Stimulated activated CD8-positive, alpha-beta memory T cell treated with anti-CD3 and anti-CD28 coated beads, Interleukin-2, amount 100 ng/mL, for 48 hours (primary cell): ENCODE measurements at regions not wholly inside any gene's neighbourhood (a gene's known extent, or its start where the extent isn't known, plus 50 kb on each side); places are given as distances from the start of the nearest gene placed in this dataset.
A peak's percentile ranks its signal among the peaks of the same experiment; 100 is the strongest.

Source experiments
- DNase-seq, 2 donors: peaks; one replicate each; pipeline ENCODE4 v3.0.0-alpha.2; 2020; ENCODE audit warnings: low read depth in 2 of 2

DNA sequence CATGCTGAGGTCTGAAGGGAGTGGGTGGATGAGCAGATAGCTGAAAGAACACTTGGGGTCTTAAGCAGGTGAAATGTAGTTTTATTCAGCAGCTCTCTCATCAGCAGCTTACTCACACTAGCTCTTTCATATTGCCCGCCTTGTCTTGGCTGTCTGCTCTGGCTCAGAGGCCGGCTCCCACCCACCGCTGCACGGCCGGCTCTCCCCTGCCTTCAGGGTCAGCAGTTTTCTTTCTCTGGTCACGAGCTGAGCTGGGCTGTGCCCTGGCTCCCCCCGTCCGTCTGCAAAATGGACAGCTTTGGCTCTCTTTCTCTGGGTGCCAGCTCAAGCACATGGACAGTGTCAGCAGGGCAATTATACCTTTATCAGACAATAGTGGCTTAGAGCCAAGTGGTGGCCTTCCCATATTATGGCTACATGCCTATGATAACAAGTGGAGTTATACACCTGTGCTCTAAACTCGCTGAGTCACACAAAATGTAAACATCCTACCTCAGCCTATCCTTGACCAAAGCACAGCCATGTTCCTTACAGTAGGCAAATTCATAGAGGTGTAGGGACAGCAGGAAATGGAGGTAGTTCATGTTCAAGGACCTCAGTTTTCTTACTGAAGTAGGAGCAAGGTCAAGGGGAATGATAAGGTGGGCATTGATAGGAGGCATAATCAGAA, 224.8 kb downstream of the SOCS6 start:
- no peak for DNase-seq

DNA sequence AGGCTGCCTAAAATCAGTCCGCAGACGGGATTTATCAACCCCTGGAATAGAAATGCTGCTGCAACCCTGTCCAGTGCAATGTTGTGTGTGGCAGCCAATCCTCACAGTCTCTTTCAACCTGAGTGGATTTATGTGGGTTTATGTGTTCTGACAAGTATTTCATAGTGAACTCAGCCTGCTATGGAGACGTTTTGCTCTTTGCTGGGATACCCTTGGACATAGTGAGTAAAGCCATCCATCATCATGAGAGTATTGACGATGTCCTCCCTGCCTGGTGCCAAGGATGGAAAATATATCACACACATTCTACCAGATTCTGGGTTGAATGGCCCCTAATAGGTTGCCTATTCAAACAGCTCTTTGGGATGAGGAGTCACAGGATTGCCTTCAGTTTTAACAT, 219.1 kb downstream of the SOCS6 start:
- no peak for DNase-seq

DNA sequence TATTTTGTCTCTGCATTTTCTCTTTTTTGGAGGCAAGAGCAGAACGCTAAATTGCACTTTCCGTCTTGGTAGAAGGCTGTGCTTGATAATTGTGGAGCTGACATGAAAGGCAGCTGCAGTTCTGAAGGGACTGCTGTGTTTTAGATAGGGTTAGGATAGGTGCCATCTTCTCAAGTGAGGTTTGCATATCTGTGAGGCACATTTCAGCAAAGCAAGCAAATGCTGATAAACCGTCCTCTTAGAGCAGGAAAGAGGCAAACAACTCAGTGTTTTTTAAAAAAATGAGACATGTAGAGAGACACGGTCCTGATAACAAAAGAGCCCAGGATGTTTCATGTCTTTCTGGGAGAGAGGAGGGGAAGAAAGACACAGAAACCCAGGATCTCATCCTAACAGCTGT, 217.7 kb downstream of the SOCS6 start:
- no peak for DNase-seq

DNA sequence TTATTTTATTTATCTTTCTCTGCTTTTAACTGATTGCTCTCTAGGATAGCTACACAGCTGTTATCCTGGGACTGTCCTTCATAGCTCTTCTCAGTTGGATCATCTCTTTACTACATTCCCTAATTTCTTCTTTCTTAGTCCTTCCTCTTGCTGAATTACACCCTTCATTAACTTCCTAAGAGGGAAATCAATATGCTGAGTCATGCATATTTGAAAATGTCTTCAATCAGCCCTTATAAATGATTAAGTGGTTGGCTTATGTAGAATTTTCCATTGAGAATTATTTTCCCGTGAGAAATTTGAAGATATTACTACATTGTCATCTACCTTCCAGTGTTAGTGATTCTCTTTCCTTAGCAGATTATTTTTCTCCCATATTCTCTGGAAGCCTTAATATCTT, 214.2 kb downstream of the SOCS6 start:
- DNase-seq = no peak

DNA sequence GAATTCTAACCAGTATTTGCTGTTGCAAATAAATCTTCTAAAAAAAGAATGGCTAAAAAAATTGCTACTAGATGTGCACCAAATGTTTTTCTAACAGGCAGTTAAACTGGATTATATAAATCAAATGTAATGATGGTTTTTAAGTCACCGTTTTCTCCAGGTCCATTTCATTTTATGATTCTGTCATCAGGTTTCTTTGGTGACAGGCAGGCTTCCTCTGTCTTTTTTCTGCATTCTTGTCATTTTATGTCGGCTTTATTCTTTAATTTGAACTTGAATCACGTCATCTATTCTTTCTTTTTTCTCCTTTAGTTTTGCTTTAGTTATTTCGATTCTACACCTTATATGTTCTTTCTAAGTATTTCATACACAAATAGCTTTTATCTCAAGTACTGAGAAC, 212.5 kb downstream of the SOCS6 start:
- DNase-seq = no peak

DNA sequence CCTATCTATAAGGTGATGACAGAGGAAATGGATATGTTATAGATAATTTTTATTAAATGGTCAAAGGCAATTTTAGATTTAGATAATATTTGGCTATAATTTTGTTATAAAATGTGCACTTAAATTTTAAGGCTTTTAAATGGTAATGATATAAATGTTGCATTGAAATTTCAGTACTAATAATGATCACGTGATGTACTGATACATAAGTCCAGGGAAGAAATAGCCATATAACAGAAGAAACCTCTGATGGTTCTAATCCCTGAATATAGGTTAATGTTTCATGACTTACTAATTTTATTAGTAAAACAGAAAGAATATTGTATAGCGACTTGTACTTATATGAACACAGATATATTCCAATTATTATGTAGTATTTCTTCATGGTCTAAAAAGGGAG, 211.9 kb downstream of the SOCS6 start:
- no peak for DNase-seq

DNA sequence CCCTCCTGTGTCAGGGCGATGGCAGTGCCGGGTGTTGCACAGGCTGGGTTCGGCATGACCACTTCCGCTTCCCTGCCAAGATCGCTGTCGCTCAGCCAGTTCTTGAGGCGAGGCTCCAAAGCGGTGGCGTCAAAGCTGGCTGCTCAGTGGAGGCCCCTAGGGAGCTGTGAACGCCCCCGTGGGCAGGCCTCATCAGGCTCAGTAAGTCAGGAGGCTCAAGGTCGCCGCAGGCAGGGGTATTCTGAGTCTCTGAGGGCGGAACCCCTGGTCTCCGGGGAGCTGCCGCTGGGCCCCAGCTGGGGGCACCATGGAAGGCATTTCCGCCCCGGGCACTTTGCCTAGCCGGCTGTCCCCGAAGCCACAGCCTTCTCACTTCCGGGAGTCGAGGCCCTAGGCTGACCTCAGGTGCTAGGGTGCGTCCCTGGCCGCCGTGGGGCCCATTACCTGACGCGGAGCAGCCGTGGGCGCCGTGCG, 210.4 kb downstream of the SOCS6 start:
- DNase-seq = no peak

DNA sequence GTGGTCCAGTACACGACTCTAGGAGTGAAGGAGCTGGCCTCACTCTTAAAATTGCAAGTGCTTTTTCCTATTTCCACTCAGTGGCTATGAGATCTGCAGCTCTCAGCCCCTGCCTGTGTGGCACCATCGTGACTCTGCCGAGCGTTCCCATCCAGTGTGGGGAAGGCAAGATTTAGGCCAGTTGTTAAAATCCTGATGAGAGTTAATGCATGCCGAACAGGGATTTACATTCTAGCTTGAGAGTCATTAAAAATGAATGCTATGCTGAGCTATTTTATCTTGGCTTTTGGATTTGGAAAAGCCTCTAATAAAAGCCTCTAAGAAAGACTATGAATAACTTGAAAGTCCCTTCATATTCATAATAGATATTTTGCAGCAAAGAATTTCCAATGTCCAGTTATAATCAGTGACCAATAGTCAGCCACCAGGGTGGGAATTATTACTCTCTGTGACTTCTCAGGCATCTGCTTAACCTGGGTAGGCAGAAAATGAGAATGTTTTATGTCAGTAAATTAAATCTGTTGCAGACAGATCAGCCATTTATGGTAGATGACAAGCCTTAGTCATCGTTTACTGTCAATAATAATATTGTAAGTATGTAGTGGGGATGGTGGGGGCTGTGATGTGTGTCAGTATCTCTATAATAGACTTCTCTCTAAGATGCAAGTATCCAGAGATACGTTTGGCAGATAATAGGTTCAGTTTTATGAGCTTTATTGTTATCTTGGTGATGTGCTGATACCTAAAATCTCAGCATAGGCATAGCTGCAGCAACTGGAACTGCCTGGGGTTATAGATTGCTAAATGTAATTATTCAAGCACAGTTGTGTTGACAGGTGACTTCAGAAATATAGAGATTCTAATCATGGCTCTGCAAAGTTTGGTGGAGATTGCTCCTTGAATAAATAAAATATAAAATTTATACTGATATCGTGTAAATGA, 207.8 kb downstream of the SOCS6 start:
- no peak for DNase-seq

DNA sequence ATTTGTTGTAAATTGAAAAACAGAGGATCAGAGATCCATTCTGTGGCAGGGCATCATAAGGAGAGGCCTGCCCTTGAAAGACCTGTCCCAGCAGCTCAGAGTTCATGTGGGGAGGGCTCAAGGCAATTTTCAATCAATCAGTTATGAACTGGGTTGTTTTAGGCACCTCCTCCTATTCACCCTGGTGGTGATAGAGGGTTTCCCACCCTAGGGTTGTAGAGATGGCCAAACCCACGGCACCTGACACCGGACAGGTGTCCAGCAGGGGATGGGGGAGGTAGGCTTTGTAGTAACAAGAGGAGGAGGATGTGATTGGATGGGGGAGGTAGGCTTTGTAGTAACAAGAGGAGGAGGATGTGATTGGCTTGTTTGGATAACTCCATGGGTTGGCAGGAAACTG, 205.7 kb downstream of the SOCS6 start:
- no peak for DNase-seq

DNA sequence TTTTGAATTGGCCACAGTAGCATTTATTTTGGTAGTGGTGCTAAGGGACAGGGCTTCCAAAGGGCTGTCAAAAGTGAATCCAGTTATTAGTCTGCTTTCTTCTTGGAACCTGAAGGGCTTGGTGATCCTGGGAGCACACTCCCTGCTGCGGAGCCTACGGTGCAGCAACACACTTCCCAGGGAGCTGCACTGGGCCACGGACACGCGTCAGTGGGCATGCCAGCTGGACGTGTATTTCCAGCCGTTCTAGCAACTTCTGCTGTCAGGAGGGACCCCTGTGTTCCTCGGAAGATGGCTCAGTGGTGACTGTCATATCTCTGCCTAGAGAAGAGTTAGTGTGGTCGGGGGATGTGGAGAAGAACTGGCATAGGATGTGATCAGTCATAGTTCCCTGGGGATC, 204.6 kb downstream of the SOCS6 start:
- no peak for DNase-seq

DNA sequence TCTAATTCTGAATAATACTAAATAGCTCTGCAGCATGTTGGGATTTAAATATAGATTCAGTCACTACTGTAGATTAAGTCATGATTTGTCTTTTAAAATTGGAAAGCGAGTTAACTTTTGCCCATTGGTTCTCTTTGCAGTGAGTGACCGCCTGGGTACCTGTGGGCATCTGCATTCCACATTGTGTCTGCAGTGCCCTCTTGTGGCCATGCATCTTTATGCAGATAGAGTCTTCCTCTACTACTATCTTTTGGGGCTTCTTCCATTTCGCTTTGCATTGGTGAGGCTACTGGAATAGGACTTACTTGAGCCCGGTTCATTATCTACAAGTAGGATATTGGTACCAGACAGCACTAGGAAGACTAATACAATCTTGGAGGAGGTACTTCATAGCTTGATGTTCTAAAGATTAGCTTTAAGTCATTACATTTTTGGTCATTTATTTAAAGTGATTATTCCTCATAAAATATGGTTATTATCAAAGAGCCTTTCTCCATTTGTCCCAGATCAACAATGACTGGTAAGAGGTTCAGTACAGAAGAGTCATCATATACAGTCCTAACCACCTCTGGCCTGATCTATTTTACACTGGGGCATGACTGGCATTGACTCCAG, 203.0 kb downstream of the SOCS6 start:
- DNase-seq = peak; percentile 12 to 30

DNA sequence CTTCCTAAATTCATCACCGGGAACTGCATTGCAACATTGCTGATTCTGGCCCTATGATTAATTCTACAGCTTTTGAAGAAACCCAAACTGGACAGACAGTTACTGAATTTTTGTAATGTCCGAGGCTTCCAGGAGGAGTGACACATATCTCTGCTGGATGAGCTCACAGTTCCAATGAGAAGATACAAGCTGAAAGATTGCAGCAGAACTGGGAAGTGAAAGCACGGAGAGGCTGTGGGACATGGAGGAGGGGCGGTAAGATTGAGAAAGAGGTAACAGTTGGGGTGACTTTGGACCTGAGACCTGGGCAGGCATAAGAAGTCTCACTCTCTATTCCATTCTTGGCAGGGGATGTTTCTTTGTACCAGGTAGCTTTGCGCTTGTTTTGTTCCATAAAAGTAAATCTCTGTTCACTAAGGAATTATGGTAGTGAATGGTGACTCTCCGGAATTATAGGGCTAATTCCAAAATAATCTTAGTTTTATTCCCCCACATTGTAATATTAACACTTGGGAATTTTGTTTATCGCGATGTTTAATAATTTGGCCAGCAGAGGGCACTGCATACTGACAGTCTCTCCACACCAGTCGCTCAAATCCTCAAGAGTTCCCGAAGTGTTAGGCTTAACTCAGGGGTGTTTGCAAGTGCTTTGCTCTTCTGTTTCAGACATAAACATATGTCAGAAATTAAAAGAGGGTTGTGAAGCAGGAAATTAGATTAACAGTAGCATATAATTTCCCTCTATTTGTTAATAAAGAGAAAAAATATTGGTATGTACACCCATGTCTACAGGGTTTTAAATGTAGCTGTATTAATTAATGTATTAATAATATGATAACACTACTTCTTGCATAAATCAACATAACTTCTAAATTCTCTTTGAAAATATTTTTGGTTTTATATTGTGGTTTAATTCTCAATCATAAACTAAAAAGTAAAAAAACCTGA, 201.4 kb downstream of the SOCS6 start:
- no peak for DNase-seq

DNA sequence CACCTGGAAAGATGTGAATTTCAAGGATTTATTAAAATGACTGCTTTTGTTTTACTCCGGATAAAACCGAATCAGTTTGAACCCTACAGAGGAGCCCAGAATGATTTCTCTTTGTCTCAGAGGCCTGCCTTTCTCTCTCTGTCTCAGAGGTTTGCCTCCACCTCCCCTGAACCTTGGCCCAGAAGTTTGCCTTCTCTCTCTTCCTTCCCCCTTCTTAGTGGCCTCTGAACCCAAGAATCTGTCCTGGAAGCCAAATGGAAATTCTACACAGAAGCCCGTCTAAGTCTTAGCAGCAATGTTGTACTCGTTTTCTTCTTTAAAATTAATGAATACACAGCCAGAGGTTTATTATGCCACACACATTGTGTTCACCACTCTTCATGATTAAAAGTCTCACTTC, 200.7 kb downstream of the SOCS6 start:
- no peak for DNase-seq

DNA sequence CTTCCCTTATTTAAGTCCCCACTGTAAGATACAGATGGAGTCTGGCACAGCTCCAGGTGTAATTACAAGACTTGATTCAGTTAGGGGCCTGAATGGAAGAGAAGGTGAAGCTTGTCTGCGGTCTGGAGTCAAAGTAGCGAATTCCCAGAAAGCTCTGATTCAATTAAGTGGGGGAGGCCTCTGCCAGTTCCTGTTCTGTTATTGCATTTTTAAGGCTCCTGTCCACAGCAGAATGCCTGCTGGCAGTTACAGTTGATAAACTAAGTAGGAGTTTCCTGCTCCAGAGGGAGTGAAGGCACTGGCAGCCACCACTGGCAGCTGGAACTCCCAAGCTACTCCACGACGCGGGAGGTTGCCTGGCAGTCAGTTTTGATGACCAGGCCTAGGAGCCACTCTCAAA, 181.1 kb downstream of the SOCS6 start:
- no peak for DNase-seq

DNA sequence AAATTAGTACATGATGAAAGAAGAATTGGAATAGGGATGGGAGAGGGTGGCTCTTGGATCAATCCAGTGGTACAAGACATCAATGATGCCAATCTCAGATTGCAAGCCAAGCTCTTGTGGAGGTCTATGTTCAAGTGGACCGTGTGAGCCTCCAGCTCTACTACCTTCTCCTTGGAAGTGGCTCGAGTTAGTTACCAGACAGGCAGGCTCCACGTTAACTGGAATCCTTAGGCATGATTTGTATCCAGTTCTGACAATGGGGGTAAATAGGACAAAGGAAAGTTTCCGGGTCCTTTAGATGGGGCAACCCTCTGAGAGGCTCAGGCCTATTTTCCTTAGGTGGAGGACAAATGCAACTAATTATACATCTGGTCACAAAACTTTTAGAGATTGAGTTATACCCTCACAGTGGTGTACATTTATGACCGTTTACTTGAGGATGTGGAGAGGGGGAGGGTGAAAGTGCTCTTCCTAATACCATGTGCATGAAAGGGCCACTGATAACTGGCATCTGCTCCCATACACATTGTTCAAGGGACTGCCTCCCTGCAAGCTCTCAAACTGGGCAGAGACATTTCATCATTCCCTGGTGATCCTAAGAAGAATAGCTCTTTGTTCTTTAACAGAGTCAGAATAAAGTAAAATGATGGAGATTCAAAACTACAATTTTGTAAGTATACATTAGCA, 180.2 kb downstream of the SOCS6 start:
- DNase-seq = no peak

DNA sequence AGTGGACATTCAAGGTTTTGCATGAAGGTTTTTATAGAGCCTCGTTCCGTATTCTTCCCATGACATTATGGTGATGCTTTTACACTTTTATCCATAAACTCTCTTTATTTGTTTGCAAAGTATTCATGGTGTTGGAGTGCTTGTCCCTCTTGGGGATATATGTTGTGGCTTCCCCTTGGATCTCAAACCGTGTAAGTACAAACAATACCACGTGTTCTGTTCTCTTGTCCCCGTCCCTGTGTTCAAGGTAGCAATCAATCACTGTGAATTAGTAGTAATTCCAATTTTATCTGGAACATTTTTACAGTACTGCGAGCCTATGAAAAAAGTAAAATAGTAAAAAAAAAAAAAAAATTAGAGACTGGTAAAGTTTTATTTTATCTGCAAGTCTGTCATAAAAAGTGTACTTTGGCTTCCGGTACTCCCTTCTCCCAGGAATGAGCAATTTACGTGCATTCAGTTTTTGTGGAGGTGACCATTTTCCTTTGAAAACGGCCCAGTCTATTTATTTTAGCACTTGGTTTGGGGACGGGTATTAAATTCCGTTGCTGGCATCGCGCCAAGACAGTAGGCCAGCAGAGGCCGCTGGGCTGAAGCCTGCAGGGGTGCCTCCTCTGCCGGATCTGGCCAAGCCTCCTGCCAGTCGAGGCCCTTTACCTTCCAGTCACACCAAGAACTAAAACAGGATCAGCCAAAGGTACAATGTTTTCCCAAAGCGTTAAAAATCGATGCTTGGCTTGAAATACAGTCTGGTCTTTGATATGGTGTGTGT, 175.7 kb downstream of the SOCS6 start:
- peak in 1 of 2 donors; percentile 17 for DNase-seq

DNA sequence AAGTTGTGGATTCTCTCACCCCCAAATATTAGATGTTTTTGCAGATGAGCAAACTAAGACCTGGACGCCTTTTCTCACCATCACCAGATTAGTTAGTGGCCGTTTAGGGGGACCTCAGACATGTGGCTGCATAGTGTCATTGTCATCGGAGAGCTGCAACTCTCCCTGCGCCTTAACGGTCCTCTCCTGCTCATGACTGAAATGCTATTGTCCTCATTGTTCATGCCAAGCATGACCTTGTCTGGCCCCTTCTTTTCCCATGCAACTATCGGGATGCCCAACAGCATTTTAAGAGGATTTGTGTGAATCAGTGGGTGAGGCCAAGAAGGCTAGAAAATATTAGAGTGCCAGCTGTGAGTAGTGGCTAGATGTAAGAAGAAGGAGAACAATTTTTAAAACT, 174.2 kb downstream of the SOCS6 start:
- no peak for DNase-seq

DNA sequence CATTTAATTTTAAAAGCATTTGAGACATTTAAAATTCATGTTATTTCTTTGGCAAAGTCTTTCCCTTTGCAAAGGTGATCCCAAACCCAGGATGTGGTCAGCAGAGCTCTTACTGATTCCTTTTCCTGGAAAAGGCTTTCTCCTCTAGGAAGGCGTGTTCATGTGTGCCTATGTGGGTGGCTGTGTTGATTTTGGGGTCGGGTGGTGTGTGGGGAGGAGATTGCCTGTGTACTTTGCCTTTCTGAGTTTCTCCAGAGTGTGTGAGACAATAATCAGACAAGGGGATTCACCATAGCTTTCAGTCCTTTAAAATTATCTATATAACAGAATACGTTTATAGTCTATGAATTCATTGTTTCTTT, 173.2 kb downstream of the SOCS6 start:
- no peak for DNase-seq

DNA sequence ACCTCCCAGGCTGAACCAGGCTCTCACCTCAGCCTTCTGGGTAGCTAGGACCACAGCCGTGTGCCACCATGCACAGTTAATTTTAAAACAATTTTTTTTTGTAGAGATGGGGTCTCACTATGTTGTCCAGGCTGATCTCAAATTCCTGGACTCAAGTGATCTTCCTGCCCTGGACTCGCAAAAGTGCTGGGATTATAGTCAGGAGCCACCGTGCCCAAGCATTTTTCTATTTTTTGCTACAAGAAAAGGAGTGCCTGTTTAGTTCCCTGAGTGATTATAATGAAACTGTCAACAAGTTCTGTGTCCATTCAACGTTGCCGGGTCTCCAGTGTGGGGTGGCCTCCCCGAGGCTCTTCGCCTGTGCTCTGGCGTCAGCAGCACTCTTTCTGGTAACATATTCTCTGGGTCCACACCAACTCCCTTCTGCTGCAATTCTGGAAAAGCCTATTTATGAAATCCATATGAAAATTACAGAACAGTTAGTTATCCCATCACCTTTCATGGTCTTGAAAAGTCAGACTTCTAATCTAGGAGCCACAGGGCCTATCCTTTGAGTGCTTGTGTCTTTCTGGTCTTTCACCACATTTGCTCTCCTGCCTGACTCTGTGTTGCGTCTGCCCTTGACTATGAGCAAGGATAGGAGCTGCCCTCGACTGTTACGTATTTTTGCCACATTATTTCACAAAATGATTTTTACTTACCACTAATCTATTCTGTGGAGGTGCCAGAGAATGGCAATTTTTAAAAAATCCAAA, 172.7 kb downstream of the SOCS6 start:
- no peak for DNase-seq

DNA sequence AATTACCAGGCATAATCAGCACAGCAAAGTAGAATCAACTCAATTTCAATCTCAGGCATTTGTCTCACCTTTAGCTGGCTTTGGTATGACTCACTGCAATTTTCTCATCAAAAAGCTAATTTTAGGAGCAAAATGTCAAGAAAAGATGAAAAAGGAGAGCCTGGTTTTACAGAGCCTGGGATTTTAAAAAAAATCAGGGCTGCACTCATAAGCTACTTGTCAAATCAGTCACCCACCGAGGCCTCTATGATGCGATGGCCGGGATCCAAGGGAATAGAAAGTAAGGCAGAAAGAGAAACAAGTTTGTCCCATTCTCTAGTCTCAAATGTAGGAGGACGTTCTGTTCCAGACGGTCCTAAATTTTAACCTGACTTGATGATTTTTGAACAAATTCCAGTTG, 170.9 kb downstream of the SOCS6 start:
- DNase-seq = no peak
